ENCODE measurements at regions not wholly inside any gene's neighbourhood (a gene's known extent, or its start where the extent isn't known, plus 50 kb on each side); places are given as distances from the start of the nearest gene placed in this dataset.
A peak's percentile ranks its signal among the peaks of the same experiment; 100 is the strongest.

DNA sequence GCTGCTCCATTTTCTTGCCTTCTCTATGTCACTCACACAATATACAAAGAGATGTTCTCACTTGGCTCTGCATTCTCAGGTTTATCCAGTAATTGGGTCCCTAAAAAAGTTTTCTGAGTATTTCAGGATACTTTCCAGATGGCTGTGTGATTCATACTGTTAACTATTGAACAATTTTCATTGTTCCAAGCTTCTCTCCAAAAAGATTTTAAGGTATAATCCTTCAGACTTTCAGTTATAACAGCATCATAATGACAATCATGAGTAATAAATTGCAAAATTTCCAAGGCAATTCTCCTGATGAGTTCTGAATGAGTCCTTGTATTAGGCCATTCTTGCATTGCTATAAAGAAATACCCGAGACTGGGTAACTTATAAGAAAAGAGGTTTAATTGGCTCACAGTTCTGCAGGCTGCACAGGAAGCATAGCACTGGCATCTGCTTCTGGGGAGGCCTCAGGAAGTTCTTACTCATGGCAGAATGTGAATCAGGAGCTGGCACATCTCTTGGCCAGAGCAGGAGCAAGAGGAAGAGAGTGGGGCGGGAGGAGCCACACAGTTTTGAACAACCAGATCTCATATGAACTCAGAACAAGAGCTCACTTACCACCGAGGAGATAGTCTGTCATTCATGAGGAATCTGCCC is 148.1 kb downstream of the SLC16A9 start:
- TF ChIP-seq BHLHE40 (IDR thresholded peaks at IDR 0.05; ENCODE audit: borderline replicate concordance) (no peak), NFRKB (IDR thresholded peaks at IDR 0.05) (no peak), ARNT (IDR thresholded peaks at IDR 0.05) (no peak), HDGF (IDR thresholded peaks at IDR 0.05; ENCODE audit: borderline replicate concordance) (no peak), CTBP1 (IDR thresholded peaks at IDR 0.05; ENCODE audit: borderline replicate concordance) (no peak), FOXA1 (IDR thresholded peaks at IDR 0.05) (no peak)
- TF ChIP-seq, protein P1, sequence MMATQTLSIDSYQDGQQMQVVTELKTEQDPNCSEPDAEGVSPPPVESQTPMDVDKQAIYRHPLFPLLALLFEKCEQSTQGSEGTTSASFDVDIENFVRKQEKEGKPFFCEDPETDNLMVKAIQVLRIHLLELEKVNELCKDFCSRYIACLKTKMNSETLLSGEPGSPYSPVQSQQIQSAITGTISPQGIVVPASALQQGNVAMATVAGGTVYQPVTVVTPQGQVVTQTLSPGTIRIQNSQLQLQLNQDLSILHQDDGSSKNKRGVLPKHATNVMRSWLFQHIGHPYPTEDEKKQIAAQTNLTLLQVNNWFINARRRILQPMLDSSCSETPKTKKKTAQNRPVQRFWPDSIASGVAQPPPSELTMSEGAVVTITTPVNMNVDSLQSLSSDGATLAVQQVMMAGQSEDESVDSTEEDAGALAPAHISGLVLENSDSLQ (IDR thresholded peaks at IDR 0.05) = no peak
- POLR2A ChIA-PET = no interaction called here
- CTCF ChIA-PET = no interaction called here
- DNase-seq (ENCODE audit: extremely low spot score) = no peak

- TF ChIP-seq BHLHE40 (IDR thresholded peaks at IDR 0.05; ENCODE audit: borderline replicate concordance) (no peak), CTBP1 (IDR thresholded peaks at IDR 0.05; ENCODE audit: borderline replicate concordance) (no peak), ELF4 (IDR thresholded peaks at IDR 0.05) (no peak), HDGF (IDR thresholded peaks at IDR 0.05; ENCODE audit: borderline replicate concordance) (no peak), FOXA1 (IDR thresholded peaks at IDR 0.05) (no peak), ARNT (IDR thresholded peaks at IDR 0.05) (no peak), TARDBP (IDR thresholded peaks at IDR 0.05) (no peak), SUZ12 (IDR thresholded peaks at IDR 0.05) (no peak), NFRKB (IDR thresholded peaks at IDR 0.05) (no peak), SP1 (IDR thresholded peaks at IDR 0.05) (no peak), ZNF384 (IDR thresholded peaks at IDR 0.05) (no peak), L3MBTL2 (conservative IDR thresholded peaks at IDR 0.05) (no peak), FOXK2 (IDR thresholded peaks at IDR 0.05) (no peak), LEF1 (IDR thresholded peaks at IDR 0.05; ENCODE audit: borderline replicate concordance) (no peak), FOXM1 (IDR thresholded peaks at IDR 0.05; ENCODE audit: borderline replicate concordance) (no peak)
- TF ChIP-seq, protein P1 (IDR thresholded peaks at IDR 0.05) = no peak
- ChIA-PET POLR2A (no interaction called here), CTCF (no interaction called here)
- no peak for DNase-seq (ENCODE audit: extremely low spot score)
Measured at GRCh38 chr10:59560990-59561389, 148.7 kb downstream of the SLC16A9 start.

DNA sequence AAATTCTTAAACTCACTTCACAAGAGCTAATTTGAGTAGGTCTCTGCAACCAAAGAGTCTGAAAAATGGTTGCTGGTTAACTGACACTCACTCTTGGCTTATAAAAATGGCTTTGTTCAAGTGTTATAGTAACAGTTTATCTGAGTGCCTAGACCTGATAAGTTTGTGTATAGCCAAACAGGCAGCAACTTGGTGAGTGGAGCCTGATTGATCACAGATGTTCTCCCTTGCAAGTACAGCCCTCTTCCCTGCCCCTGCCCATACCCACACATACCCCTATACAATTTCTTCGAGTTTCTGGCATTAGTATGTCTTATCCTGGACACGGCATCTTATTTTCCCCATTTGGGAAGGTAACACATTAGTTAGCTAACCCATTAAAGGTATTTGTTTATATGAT is 149.5 kb downstream of the SLC16A9 start:
- CTCF ChIA-PET = no interaction called here

DNA sequence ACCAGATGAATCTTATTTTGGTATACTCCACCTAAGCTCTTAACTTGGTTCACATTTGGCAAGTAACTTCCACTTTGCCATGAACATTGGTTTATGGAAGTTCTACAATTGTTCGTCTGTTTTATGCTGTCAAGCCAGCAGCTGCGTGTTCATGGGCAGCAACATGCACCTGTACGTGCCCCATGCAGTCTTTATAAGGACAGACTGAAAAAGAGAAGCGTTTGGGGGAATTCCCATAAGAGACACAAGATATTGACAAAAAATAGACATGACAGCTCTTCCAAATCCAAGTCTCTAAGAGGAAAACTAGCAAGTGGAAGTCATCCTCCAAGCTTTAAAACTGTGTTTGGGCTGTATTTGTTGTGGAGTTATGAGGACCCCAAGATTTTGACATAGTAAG is 151.6 kb downstream of the SLC16A9 start:
- ChIA-PET POLR2A (no interaction called here), CTCF (no interaction called here)
- no peak for TF ChIP-seq FOXM1 (IDR thresholded peaks at IDR 0.05; ENCODE audit: borderline replicate concordance)
- TF ChIP-seq SUZ12 (IDR thresholded peaks at IDR 0.05) = no peak
- no peak for TF ChIP-seq SP1 (IDR thresholded peaks at IDR 0.05)
- no peak for TF ChIP-seq ZNF384 (IDR thresholded peaks at IDR 0.05)
- no peak for DNase-seq (ENCODE audit: extremely low spot score)

More for the DNA sequence above, 149.5 kb downstream of the SLC16A9 start:
- DNase-seq (ENCODE audit: extremely low spot score) = no peak
- POLR2A ChIA-PET = no interaction called here
- no peak for TF ChIP-seq HDGF (IDR thresholded peaks at IDR 0.05; ENCODE audit: borderline replicate concordance)
- TF ChIP-seq L3MBTL2 (conservative IDR thresholded peaks at IDR 0.05) = no peak
- TF ChIP-seq, protein P1 (IDR thresholded peaks at IDR 0.05) = no peak
- no peak for TF ChIP-seq CTBP1 (IDR thresholded peaks at IDR 0.05; ENCODE audit: borderline replicate concordance)
- no peak for TF ChIP-seq ZNF384 (IDR thresholded peaks at IDR 0.05)
- TF ChIP-seq FOXA1 (IDR thresholded peaks at IDR 0.05) = no peak
- no peak for TF ChIP-seq LEF1 (IDR thresholded peaks at IDR 0.05; ENCODE audit: borderline replicate concordance)
- TF ChIP-seq NFRKB (IDR thresholded peaks at IDR 0.05) = no peak
- no peak for TF ChIP-seq TARDBP (IDR thresholded peaks at IDR 0.05)
- no peak for TF ChIP-seq ARNT (IDR thresholded peaks at IDR 0.05)
- TF ChIP-seq SP1 (IDR thresholded peaks at IDR 0.05) = no peak
- TF ChIP-seq SUZ12 (IDR thresholded peaks at IDR 0.05) = no peak
- TF ChIP-seq FOXK2 (IDR thresholded peaks at IDR 0.05) = no peak
- TF ChIP-seq BHLHE40 (IDR thresholded peaks at IDR 0.05; ENCODE audit: borderline replicate concordance) = no peak
- TF ChIP-seq FOXM1 (IDR thresholded peaks at IDR 0.05; ENCODE audit: borderline replicate concordance) = no peak
- TF ChIP-seq ELF4 (IDR thresholded peaks at IDR 0.05) = no peak

GRCh38 chr10:59557642-59558041 is 152.0 kb downstream of the SLC16A9 start:
- ChIA-PET POLR2A (no interaction called here), CTCF (no interaction called here)
- DNase-seq (ENCODE audit: extremely low spot score) = no peak
- TF ChIP-seq FOXM1 (IDR thresholded peaks at IDR 0.05; ENCODE audit: borderline replicate concordance) (no peak), SUZ12 (IDR thresholded peaks at IDR 0.05) (no peak), NFRKB (IDR thresholded peaks at IDR 0.05) (no peak), L3MBTL2 (conservative IDR thresholded peaks at IDR 0.05) (no peak), BHLHE40 (IDR thresholded peaks at IDR 0.05; ENCODE audit: borderline replicate concordance) (no peak), LEF1 (IDR thresholded peaks at IDR 0.05; ENCODE audit: borderline replicate concordance) (no peak), ARNT (IDR thresholded peaks at IDR 0.05) (no peak), FOXA1 (IDR thresholded peaks at IDR 0.05) (no peak), TARDBP (IDR thresholded peaks at IDR 0.05) (no peak), CTBP1 (IDR thresholded peaks at IDR 0.05; ENCODE audit: borderline replicate concordance) (no peak), ELF4 (IDR thresholded peaks at IDR 0.05) (no peak), ZNF384 (IDR thresholded peaks at IDR 0.05) (no peak)
- TF ChIP-seq, protein P1 (IDR thresholded peaks at IDR 0.05) = no peak

DNA sequence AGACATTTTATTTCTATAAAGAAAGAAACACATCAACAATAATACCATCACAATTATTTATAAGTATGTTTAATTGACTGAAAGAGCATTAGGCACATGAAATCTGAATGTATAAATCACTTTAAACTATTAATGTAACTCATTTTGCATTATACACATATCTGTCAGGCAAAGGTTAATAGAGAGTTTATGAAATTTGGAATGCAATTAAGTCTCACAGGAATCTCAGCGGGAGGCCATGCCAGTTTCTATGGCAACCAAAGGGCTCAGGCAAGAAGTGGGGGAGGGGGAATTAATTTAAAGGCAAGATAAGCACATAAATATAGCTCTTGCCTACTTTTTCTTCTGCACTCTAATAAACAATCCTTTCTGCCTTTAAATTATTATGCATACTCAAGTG is 152.6 kb downstream of the SLC16A9 start:
- POLR2A ChIA-PET = no interaction called here
- peak; percentile 16 for DNase-seq (ENCODE audit: extremely low spot score)
- CTCF ChIA-PET = no interaction called here
- no peak for TF ChIP-seq LEF1 (IDR thresholded peaks at IDR 0.05; ENCODE audit: borderline replicate concordance)
- TF ChIP-seq FOXM1 (IDR thresholded peaks at IDR 0.05; ENCODE audit: borderline replicate concordance) = no peak
- TF ChIP-seq FOXA1 (IDR thresholded peaks at IDR 0.05) = no peak
- TF ChIP-seq L3MBTL2 (conservative IDR thresholded peaks at IDR 0.05) = no peak
- TF ChIP-seq, protein P1 (IDR thresholded peaks at IDR 0.05) = no peak
- TF ChIP-seq ELF4 (IDR thresholded peaks at IDR 0.05) = no peak
- no peak for TF ChIP-seq TARDBP (IDR thresholded peaks at IDR 0.05)
- TF ChIP-seq CTBP1 (IDR thresholded peaks at IDR 0.05; ENCODE audit: borderline replicate concordance) = no peak
- TF ChIP-seq FOXK2 (IDR thresholded peaks at IDR 0.05) = no peak
- no peak for TF ChIP-seq ARNT (IDR thresholded peaks at IDR 0.05)
- TF ChIP-seq SUZ12 (IDR thresholded peaks at IDR 0.05) = no peak
- TF ChIP-seq SP1 (IDR thresholded peaks at IDR 0.05) = no peak
- TF ChIP-seq ZNF384 (IDR thresholded peaks at IDR 0.05) = no peak
- TF ChIP-seq NFRKB (IDR thresholded peaks at IDR 0.05) = no peak
- TF ChIP-seq BHLHE40 (IDR thresholded peaks at IDR 0.05; ENCODE audit: borderline replicate concordance) = no peak
- TF ChIP-seq HDGF (IDR thresholded peaks at IDR 0.05; ENCODE audit: borderline replicate concordance) = no peak
